AG04449 (cell line): ENCODE measurements at regions not wholly inside any gene's neighbourhood (a gene's known extent, or its start where the extent isn't known, plus 50 kb on each side); places are given as distances from the start of the nearest gene placed in this dataset.

Experiments used
- CTCF ChIA-PET: fragments of 350-600 bp; formaldehyde crosslinking; extraction: SDS; loops from one replicate; lab custom pipeline; 2021; ENCODE audit warnings: antibody characterized with exemption; lab: Yijun Ruan, JAX
- POLR2A ChIA-PET: fragments of 400-600, 350-600 bp; formaldehyde crosslinking; extraction: SDS; loops from one replicate; lab custom pipeline; 2020; ENCODE audit warnings: antibody characterized with exemption, inconsistent platforms; lab: Yijun Ruan, JAX
- DNase-seq: peaks from one replicate; pipeline ENCODE4 v3.0.0-alpha.2; 2010; ENCODE audit warnings: low read depth, low spot score
- H3K4me3 ChIP-seq: 2 replicates; pipeline ENCODE4 v1.5.1; 2011; ENCODE audit warnings: low read depth, mild to moderate bottlenecking, control low read depth, low read length
- CTCF ChIP-seq: IDR thresholded peaks from one replicate; pipeline ENCODE4 v1.5.1; 2011; ENCODE audit warnings: mild to moderate bottlenecking, moderate library complexity, low read length, control low read depth, inconsistent platforms; ENCODE audit not compliant: insufficient read depth; ENCODE audit errors: missing control alignments

GRCh38 chr3:67901681-67902080 lies 247.3 kb upstream of the SUCLG2 start:
- POLR2A ChIA-PET = no interaction called here
- no peak for TF ChIP-seq CTCF

GRCh38 chr3:67898916-67899315 lies 244.5 kb upstream of the SUCLG2 start:
- no peak overlapping the region for H3K4me3 ChIP-seq
- no peak for TF ChIP-seq CTCF
- ChIA-PET CTCF (interaction anchor here (1.2 kb wide), 1 partner anchor 11 kb away, joined by 3 read pairs; no protein-coding TSS in a partner anchor), POLR2A (no interaction called here)
- DNase-seq = no peak

More at GRCh38 chr3:67901681-67902080, 247.3 kb upstream of the SUCLG2 start:
- DNase-seq = no peak
- CTCF ChIA-PET = no interaction called here
- H3K4me3 ChIP-seq = no peak overlapping the region

- ChIA-PET POLR2A (no interaction called here), CTCF (interaction anchor here (1.2 kb wide), 1 partner anchor 13 kb away, joined by 3 read pairs; no protein-coding TSS in a partner anchor)
- no peak for DNase-seq
- no peak overlapping the region for H3K4me3 ChIP-seq
- TF ChIP-seq CTCF = no peak
Measured at GRCh38 chr3:67897351-67898336, 243.2 kb upstream of the SUCLG2 start.

GRCh38 chr3:67896130-67896529 lies 241.7 kb upstream of the SUCLG2 start:
- ChIA-PET CTCF (no interaction called here), POLR2A (no interaction called here)
- no peak overlapping the region for H3K4me3 ChIP-seq
- no peak for DNase-seq
- TF ChIP-seq CTCF = no peak

GRCh38 chr3:67894510-67894909 lies 240.1 kb upstream of the SUCLG2 start:
- no peak for TF ChIP-seq CTCF

GRCh38 chr3:67884345-67884744 lies 229.9 kb upstream of the SUCLG2 start:
- no peak for DNase-seq
- POLR2A ChIA-PET = no interaction called here
- TF ChIP-seq CTCF = no peak
- CTCF ChIA-PET = no interaction called here
- no peak overlapping the region for H3K4me3 ChIP-seq

More at GRCh38 chr3:67894510-67894909, 240.1 kb upstream of the SUCLG2 start:
- no peak overlapping the region for H3K4me3 ChIP-seq
- POLR2A ChIA-PET = no interaction called here
- DNase-seq = no peak
- CTCF ChIA-PET = no interaction called here
